Smooth muscle cell (in vitro differentiated cells): ENCODE measurements at regions not wholly inside any gene's neighbourhood (a gene's known extent, or its start where the extent isn't known, plus 50 kb on each side); places are given as distances from the start of the nearest gene placed in this dataset.

ENCODE experiments used
- DNase-seq: peaks from one replicate; lab custom pipeline; 2025; ENCODE audit not compliant: unreplicated experiment; lab: John Stamatoyannopoulos, UW
- H2AFZ ChIP-seq: fragments of 200-600 bp; sonication (generic); 2 replicates; pipeline ENCODE4 v1.6.0; 2016; ENCODE audit warnings: antibody characterized with exemption, low read depth, mild to moderate bottlenecking
- H3F3A ChIP-seq: fragments of 200-600 bp; sonication (generic); 2 replicates; pipeline ENCODE4 v1.6.0; 2017; ENCODE audit warnings: antibody characterized with exemption, low read depth
- H3K27ac ChIP-seq: fragments of 200-600 bp; sonication (generic); 2 replicates; pipeline ENCODE4 v1.5.1; 2016; ENCODE audit warnings: low read depth, mild to moderate bottlenecking
- H3K27me3 ChIP-seq: fragments of 200-600 bp; sonication (generic); 2 replicates; pipeline ENCODE4 v1.6.1; 2016; ENCODE audit warnings: low read depth, mild to moderate bottlenecking
- H3K36me3 ChIP-seq: fragments of 200-600 bp; sonication (generic); 2 replicates; pipeline ENCODE4 v1.5.1; 2016; ENCODE audit warnings: low read depth
- H3K4me1 ChIP-seq: fragments of 200-600 bp; sonication (generic); 2 replicates; pipeline ENCODE4 v1.5.1; 2016; ENCODE audit warnings: low read depth
- H3K4me2 ChIP-seq: fragments of 200-600 bp; sonication (generic); 2 replicates; pipeline ENCODE4 v1.6.0; 2016; ENCODE audit warnings: mild to moderate bottlenecking
- H3K4me3 ChIP-seq: fragments of 200-600 bp; sonication (generic); 2 replicates; pipeline ENCODE4 v1.5.1; 2016; ENCODE audit warnings: mild to moderate bottlenecking
- H3K79me2 ChIP-seq: fragments of 200-600 bp; sonication (generic); 2 replicates; pipeline ENCODE4 v1.6.0; 2016; ENCODE audit warnings: low read depth, mild to moderate bottlenecking
- H3K9ac ChIP-seq: fragments of 200-600 bp; sonication (generic); 2 replicates; pipeline ENCODE4 v1.6.0; 2016; ENCODE audit warnings: low read depth
- H3K9me3 ChIP-seq: fragments of 200-600 bp; sonication (generic); replicated peaks from 2 replicates; pipeline ENCODE4 v1.5.1; 2016; ENCODE audit warnings: low read depth
- H4K20me1 ChIP-seq: fragments of 200-600 bp; sonication (generic); 2 replicates; pipeline ENCODE4 v1.6.0; 2016; ENCODE audit warnings: low read depth
- WGBS: methylation state at CpG from one replicate; pipeline ENCODE4 v1.1.7; 2016; ENCODE audit warnings: low lambda C conversion rate; 5-methylcytosine and 5-hydroxymethylcytosine counted together
- TF ChIP-seq, protein P1 (sequence below): fragments of 200-600 bp; sonication (generic); IDR thresholded peaks from 2 replicates; pipeline ENCODE4 v1.5.1; 2017; ENCODE audit warnings: borderline replicate concordance, mild to moderate bottlenecking, antibody characterized with exemption; ENCODE audit not compliant: insufficient read depth, poor library complexity, severe bottlenecking

DNA sequence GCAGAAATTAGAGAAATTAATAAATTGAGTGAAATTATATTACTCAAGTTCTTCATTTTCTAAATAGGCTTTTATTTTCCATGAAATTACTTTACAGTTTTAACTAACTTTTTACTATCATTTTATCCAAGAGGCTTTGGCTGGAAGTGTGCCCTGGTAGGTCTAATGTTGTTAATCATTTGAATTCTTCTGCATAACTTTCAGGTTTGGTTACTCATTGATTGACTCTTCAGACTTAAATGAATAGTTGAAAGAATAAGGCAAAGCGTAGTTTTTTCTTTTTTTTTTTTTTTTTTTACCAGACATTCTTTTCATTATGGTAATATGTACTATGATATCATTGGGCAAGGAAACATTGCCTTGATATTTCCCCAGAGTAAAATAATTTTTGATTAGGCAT lies 228.4 kb upstream of the MMADHC start:
- TF ChIP-seq, protein P1, sequence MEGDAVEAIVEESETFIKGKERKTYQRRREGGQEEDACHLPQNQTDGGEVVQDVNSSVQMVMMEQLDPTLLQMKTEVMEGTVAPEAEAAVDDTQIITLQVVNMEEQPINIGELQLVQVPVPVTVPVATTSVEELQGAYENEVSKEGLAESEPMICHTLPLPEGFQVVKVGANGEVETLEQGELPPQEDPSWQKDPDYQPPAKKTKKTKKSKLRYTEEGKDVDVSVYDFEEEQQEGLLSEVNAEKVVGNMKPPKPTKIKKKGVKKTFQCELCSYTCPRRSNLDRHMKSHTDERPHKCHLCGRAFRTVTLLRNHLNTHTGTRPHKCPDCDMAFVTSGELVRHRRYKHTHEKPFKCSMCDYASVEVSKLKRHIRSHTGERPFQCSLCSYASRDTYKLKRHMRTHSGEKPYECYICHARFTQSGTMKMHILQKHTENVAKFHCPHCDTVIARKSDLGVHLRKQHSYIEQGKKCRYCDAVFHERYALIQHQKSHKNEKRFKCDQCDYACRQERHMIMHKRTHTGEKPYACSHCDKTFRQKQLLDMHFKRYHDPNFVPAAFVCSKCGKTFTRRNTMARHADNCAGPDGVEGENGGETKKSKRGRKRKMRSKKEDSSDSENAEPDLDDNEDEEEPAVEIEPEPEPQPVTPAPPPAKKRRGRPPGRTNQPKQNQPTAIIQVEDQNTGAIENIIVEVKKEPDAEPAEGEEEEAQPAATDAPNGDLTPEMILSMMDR, result no peak
- no peak for DNase-seq
- no peak overlapping the region for H2AFZ ChIP-seq
- no peak overlapping the region for H3K27ac ChIP-seq
- H3K9me3 ChIP-seq, result no peaks in the 10 kb centered on the region
- H3F3A ChIP-seq, result no peaks in the 10 kb centered on the region
- H3K4me2 ChIP-seq, result no peak overlapping the region
- no peaks in the 10 kb centered on the region for H3K4me1 ChIP-seq
- no peaks in the 10 kb centered on the region for H3K36me3 ChIP-seq
- no peaks in the 10 kb centered on the region for H4K20me1 ChIP-seq
- H3K4me3 ChIP-seq, result no peak overlapping the region
- H3K27me3 ChIP-seq, result no peaks in the 10 kb centered on the region
- no peaks in the 10 kb centered on the region for H3K79me2 ChIP-seq
- no peak overlapping the region for H3K9ac ChIP-seq
- 100% methylated on average over 1 of the region's 1 CpG for WGBS

DNA sequence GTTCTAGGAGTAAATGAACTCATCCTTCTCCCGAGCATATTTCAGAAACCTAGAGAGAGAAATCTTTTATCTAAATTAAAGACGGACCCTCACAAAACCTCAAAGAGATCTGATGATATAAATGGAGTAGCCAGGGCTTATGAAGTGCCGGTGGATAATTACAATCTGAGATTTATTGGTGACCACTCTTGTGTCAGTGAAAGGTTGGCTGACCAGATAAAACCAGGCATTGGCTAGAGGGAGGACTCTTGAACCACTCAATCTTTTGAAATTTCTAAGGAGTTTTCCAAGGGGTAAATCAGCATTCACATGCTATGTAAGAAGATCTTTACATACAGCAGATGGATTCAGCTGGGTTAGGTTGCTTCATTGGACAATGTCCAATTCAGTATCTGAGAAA lies 227.3 kb upstream of the MMADHC start:
- Histone ChIP-seq H3K27me3 (no peaks in the 10 kb centered on the region), H4K20me1 (no peaks in the 10 kb centered on the region), H3K79me2 (no peaks in the 10 kb centered on the region), H3F3A (no peaks in the 10 kb centered on the region), H3K9ac (no peak overlapping the region), H3K27ac (no peak overlapping the region), H3K4me3 (no peak overlapping the region), H3K9me3 (no peaks in the 10 kb centered on the region), H2AFZ (no peak overlapping the region), H3K4me2 (no peak overlapping the region), H3K36me3 (no peaks in the 10 kb centered on the region), H3K4me1 (no peaks in the 10 kb centered on the region)
- WGBS, result 87% methylated on average over 3 of the region's 3 CpGs
- TF ChIP-seq, protein P1, result no peak
- DNase-seq, result no peak

DNA sequence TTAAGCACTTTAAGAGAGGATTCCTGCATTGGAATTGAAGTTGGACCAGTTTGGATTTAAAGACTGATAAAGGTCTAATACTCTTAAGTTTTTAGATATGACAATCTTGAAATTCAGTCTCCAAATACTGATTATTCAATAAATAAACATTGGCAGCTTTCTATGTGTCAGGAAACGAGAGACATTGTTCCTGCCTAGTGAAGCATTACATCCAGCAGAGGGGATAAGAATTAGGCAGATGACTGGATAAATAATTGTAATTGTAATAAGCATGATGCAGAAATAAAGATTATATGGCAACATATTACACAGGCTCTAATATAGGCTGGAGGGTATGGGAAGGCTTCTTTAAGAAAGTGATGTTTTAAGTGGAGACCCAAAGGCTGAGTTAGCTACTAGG lies 226.5 kb upstream of the MMADHC start:
- TF ChIP-seq, protein P1, result no peak

DNA sequence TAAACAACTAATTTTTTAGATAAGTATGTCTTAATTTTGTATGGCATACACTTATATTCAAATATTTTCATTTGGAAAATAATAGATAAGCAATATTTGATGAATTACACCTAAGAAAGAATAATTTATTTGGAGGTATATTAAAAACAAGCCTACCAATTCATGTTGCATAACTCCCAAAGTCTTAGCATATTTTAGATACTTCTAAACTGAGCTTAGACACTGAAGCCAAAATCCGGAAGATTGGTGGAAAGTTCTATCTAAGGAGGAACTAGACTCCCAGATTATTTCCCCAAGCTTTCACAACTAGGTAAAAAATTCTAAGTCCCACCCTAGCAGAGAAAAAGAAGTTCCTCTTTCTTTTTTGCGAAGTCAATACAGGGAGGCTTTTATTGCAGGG lies 221.0 kb upstream of the MMADHC start:
- Histone ChIP-seq H3K4me3 (no peak overlapping the region), H3K27ac (no peak overlapping the region), H3K4me1 (no peaks in the 10 kb centered on the region), H4K20me1 (no peaks in the 10 kb centered on the region), H3K27me3 (no peaks in the 10 kb centered on the region), H3K4me2 (no peak overlapping the region), H2AFZ (no peak overlapping the region), H3F3A (no peaks in the 10 kb centered on the region), H3K36me3 (no peaks in the 10 kb centered on the region), H3K9ac (no peak overlapping the region), H3K9me3 (no peaks in the 10 kb centered on the region), H3K79me2 (no peaks in the 10 kb centered on the region)
- TF ChIP-seq, protein P1, result no peak
- DNase-seq, result no peak
- 85% methylated on average over 2 of the region's 2 CpGs for WGBS

More for the DNA sequence above, 226.5 kb upstream of the MMADHC start:
- Histone ChIP-seq H3K79me2 (no peaks in the 10 kb centered on the region), H3K9ac (no peak overlapping the region), H3F3A (no peaks in the 10 kb centered on the region), H3K27ac (no peak overlapping the region), H3K27me3 (no peaks in the 10 kb centered on the region), H4K20me1 (no peaks in the 10 kb centered on the region), H3K4me1 (no peaks in the 10 kb centered on the region), H3K36me3 (no peaks in the 10 kb centered on the region), H2AFZ (no peak overlapping the region), H3K4me2 (no peak overlapping the region), H3K9me3 (no peaks in the 10 kb centered on the region), H3K4me3 (no peak overlapping the region)
- WGBS, result 98% methylated on average over 1 of the region's 1 CpG
- DNase-seq, result no peak
